DOHH2 (cell line): ENCODE measurements at regions not wholly inside any gene's neighbourhood (a gene's known extent, or its start where the extent isn't known, plus 50 kb on each side); places are given as distances from the start of the nearest gene placed in this dataset.

ENCODE experiments used
- H3F3A ChIP-seq: fragments of 200-600 bp; sonication (generic), shearing (Covaris generic); 2 replicates; pipeline ENCODE4 v1.6.0; 2016; ENCODE audit warnings: antibody characterized with exemption, mild to moderate bottlenecking; ENCODE audit not compliant: control insufficient read depth, insufficient read depth
- H3K27ac ChIP-seq: fragments of 200-600 bp; sonication (generic); 2 replicates; pipeline ENCODE4 v1.5.1; 2014; ENCODE audit warnings: low read depth, mild to moderate bottlenecking, low read length, moderate library complexity
- H3K27me3 ChIP-seq: fragments of 200-600 bp; sonication (generic); 2 replicates; pipeline ENCODE4 v1.6.1; 2014; ENCODE audit warnings: mild to moderate bottlenecking, low read length, mixed read lengths; ENCODE audit not compliant: control insufficient read depth
- H3K36me3 ChIP-seq: fragments of 200-600 bp; sonication (generic); 2 replicates; pipeline ENCODE4 v1.6.1; 2014; ENCODE audit warnings: mild to moderate bottlenecking, low read length, moderate library complexity, mixed read lengths; ENCODE audit not compliant: control insufficient read depth
- H3K4me1 ChIP-seq: fragments of 200-600 bp; sonication (generic); 2 replicates; pipeline ENCODE4 v1.6.1; 2014; ENCODE audit warnings: mild to moderate bottlenecking, low read length, mixed read lengths; ENCODE audit not compliant: control insufficient read depth
- H3K4me2 ChIP-seq: fragments of 200-600 bp; sonication (generic); 2 replicates; pipeline ENCODE4 v1.6.0; 2014; ENCODE audit warnings: mild to moderate bottlenecking, low read length, moderate library complexity
- H3K4me3 ChIP-seq: fragments of 200-600 bp; sonication (generic); 2 replicates; pipeline ENCODE4 v1.5.1; 2014; ENCODE audit warnings: mild to moderate bottlenecking, low read length, mixed read lengths
- H3K79me2 ChIP-seq: fragments of 200-600 bp; sonication (generic); 2 replicates; pipeline ENCODE4 v1.6.1; 2014; ENCODE audit warnings: mild to moderate bottlenecking, low read length, mixed read lengths; ENCODE audit not compliant: control insufficient read depth
- H3K9me2 ChIP-seq: fragments of 200-600 bp; sonication (generic); replicated peaks from 2 replicates; pipeline ENCODE4 v1.6.1; 2014; ENCODE audit warnings: mild to moderate bottlenecking, low read length, mixed read lengths; ENCODE audit not compliant: control insufficient read depth
- H3K9me3 ChIP-seq: fragments of 200-600 bp; sonication (generic); 2 replicates; pipeline ENCODE4 v1.6.1; 2014; ENCODE audit warnings: antibody characterized with exemption, low read length, mixed read lengths; ENCODE audit not compliant: control insufficient read depth, insufficient read depth
- H4K20me1 ChIP-seq: fragments of 200-600 bp; sonication (generic); 2 replicates; pipeline ENCODE4 v1.6.0; 2014; ENCODE audit warnings: low read depth, mild to moderate bottlenecking, antibody characterized with exemption, low read length, moderate library complexity; ENCODE audit not compliant: control insufficient read depth, insufficient read depth
- CTCF ChIP-seq: fragments of 200-600 bp; sonication (generic); IDR thresholded peaks from one replicate; pipeline ENCODE4 v1.5.1; 2014; ENCODE audit warnings: antibody characterized with exemption, mild to moderate bottlenecking, low read depth, low read length; ENCODE audit not compliant: poor library complexity, severe bottlenecking
- EZH2phosphoT487 ChIP-seq: fragments of 200-600 bp; sonication (generic); IDR thresholded peaks from 2 replicates; pipeline ENCODE4 v1.6.1; 2017; ENCODE audit warnings: borderline replicate concordance, mild to moderate bottlenecking, antibody characterized with exemption, low read length, moderate library complexity, mixed read lengths

GRCh38 chr15:31932576-31932975 is 97.7 kb upstream of the CHRNA7 start:
- H3K27ac ChIP-seq, result no peak overlapping the region
- no peaks in the 10 kb centered on the region for H3K27me3 ChIP-seq
- H3K79me2 ChIP-seq, result no peaks in the 10 kb centered on the region
- TF ChIP-seq EZH2phosphoT487 (no peak), CTCF (no peak)
- no peaks in the 10 kb centered on the region for H3F3A ChIP-seq
- H4K20me1 ChIP-seq, result no peaks in the 10 kb centered on the region
- H3K4me3 ChIP-seq, result no peak overlapping the region
- H3K4me2 ChIP-seq, result no peak overlapping the region
- H3K9me3 ChIP-seq, result no peaks in the 10 kb centered on the region
- no peaks in the 10 kb centered on the region for H3K36me3 ChIP-seq
- H3K9me2 ChIP-seq, result no peaks in the 10 kb centered on the region
- H3K4me1 ChIP-seq, result no peaks in the 10 kb centered on the region

GRCh38 chr15:31934821-31935220 is 95.5 kb upstream of the CHRNA7 start:
- H3K79me2 ChIP-seq, result no peaks in the 10 kb centered on the region
- no peaks in the 10 kb centered on the region for H3K9me3 ChIP-seq
- no peaks in the 10 kb centered on the region for H3F3A ChIP-seq
- TF ChIP-seq CTCF (no peak), EZH2phosphoT487 (no peak)
- H3K27me3 ChIP-seq, result no peaks in the 10 kb centered on the region
- H3K36me3 ChIP-seq, result no peaks in the 10 kb centered on the region
- no peaks in the 10 kb centered on the region for H3K9me2 ChIP-seq
- no peak overlapping the region for H3K4me3 ChIP-seq
- no peak overlapping the region for H3K4me2 ChIP-seq
- no peaks in the 10 kb centered on the region for H4K20me1 ChIP-seq
- H3K27ac ChIP-seq, result no peak overlapping the region
- no peaks in the 10 kb centered on the region for H3K4me1 ChIP-seq

GRCh38 chr15:31953478-31953877 is 76.8 kb upstream of the CHRNA7 start:
- no peaks in the 10 kb centered on the region for H4K20me1 ChIP-seq
- no peaks in the 10 kb centered on the region for H3K27me3 ChIP-seq
- no peak overlapping the region for H3K4me2 ChIP-seq

More at GRCh38 chr15:31953478-31953877, 76.8 kb upstream of the CHRNA7 start:
- no peaks in the 10 kb centered on the region; the same call in 1 of the 2 replicates for H3K9me3 ChIP-seq
- no peaks in the 10 kb centered on the region for H3F3A ChIP-seq
- no peaks in the 10 kb centered on the region for H3K4me1 ChIP-seq
- no peaks in the 10 kb centered on the region for H3K79me2 ChIP-seq
- H3K4me3 ChIP-seq, result no peak overlapping the region
- no peak overlapping the region for H3K27ac ChIP-seq
- no peaks in the 10 kb centered on the region for H3K36me3 ChIP-seq
- TF ChIP-seq EZH2phosphoT487 (no peak), CTCF (no peak)
- H3K9me2 ChIP-seq, result no peaks in the 10 kb centered on the region
